ENCODE measurements at regions not wholly inside any gene's neighbourhood (a gene's known extent, or its start where the extent isn't known, plus 50 kb on each side); places are given as distances from the start of the nearest gene placed in this dataset.

DNA sequence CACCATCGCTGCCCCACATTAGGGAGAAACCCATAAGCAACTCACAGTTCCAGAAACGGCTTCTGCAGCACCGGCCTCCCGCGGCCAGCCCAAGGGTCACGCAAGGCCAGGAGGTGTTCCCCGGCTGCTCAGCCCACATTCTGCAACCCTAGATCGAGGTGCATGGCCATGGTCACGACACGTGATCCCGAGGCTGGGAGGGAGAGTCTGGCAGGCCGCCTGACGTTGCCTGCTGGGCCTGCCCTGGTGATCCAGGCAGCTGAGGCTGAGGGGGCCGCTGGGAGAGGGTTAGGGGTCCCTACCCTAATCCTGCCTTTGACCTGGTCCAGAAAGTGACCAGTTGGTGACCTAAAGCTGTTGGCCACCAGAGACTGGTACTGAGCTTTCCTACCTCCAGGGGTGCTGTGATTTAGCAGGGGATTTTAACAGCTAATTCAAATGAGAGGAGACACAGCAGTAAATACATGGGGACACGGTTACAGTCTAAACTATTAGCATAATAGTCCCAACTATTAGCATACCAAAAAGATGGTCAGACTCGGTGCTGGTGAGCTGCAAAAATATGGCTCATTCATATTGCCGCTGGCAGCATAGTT is 97.4 kb upstream of the CIBAR2 start:
- TF ChIP-seq, protein P1, sequence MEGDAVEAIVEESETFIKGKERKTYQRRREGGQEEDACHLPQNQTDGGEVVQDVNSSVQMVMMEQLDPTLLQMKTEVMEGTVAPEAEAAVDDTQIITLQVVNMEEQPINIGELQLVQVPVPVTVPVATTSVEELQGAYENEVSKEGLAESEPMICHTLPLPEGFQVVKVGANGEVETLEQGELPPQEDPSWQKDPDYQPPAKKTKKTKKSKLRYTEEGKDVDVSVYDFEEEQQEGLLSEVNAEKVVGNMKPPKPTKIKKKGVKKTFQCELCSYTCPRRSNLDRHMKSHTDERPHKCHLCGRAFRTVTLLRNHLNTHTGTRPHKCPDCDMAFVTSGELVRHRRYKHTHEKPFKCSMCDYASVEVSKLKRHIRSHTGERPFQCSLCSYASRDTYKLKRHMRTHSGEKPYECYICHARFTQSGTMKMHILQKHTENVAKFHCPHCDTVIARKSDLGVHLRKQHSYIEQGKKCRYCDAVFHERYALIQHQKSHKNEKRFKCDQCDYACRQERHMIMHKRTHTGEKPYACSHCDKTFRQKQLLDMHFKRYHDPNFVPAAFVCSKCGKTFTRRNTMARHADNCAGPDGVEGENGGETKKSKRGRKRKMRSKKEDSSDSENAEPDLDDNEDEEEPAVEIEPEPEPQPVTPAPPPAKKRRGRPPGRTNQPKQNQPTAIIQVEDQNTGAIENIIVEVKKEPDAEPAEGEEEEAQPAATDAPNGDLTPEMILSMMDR (IDR thresholded peaks at IDR 0.05) = peak; percentile 15; the same call in 1 of the 2 replicates
- TF ChIP-seq, protein P2, sequence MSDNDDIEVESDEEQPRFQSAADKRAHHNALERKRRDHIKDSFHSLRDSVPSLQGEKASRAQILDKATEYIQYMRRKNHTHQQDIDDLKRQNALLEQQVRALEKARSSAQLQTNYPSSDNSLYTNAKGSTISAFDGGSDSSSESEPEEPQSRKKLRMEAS (IDR thresholded peaks at IDR 0.05; ENCODE audit: low read depth) = no peak
- TF ChIP-seq GABPA (IDR thresholded peaks at IDR 0.05; ENCODE audit: low read depth) (no peak), FOXM1 (IDR thresholded peaks at IDR 0.05; ENCODE audit: low read depth) (no peak), RCOR1 (IDR thresholded peaks at IDR 0.05; ENCODE audit: low read length) (no peak)
- TF ChIP-seq, protein P3, sequence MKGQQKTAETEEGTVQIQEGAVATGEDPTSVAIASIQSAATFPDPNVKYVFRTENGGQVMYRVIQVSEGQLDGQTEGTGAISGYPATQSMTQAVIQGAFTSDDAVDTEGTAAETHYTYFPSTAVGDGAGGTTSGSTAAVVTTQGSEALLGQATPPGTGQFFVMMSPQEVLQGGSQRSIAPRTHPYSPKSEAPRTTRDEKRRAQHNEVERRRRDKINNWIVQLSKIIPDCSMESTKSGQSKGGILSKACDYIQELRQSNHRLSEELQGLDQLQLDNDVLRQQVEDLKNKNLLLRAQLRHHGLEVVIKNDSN (IDR thresholded peaks at IDR 0.05; ENCODE audit: borderline replicate concordance, low read depth) = no peak
